HEK293T (cell line): ENCODE measurements at regions not wholly inside any gene's neighbourhood (a gene's known extent, or its start where the extent isn't known, plus 50 kb on each side); places are given as distances from the start of the nearest gene placed in this dataset.

Source experiments
- CTCF ChIA-PET: fragments of 350-600 bp; formaldehyde crosslinking; extraction: SDS; loops from one replicate; lab custom pipeline; 2021; ENCODE audit warnings: antibody characterized with exemption, inconsistent platforms; lab: Yijun Ruan, JAX
- POLR2A ChIA-PET: fragments of 350-600 bp; formaldehyde crosslinking; extraction: SDS; loops from one replicate; lab custom pipeline; 2020; ENCODE audit warnings: antibody characterized with exemption, inconsistent platforms; lab: Yijun Ruan, JAX
- DNase-seq: peaks from one replicate; pipeline ENCODE4 v3.0.0; 2012; ENCODE audit warnings: mixed read lengths; ENCODE audit errors: extremely low spot score
- ARNT ChIP-seq: fragments of 450-650 bp; IDR thresholded peaks from 2 replicates; pipeline ENCODE4 v1.6.1; 2017; ENCODE audit warnings: mild to moderate bottlenecking
- BHLHE40 ChIP-seq: fragments of 450-650 bp; IDR thresholded peaks from 2 replicates; pipeline ENCODE4 v1.6.1; 2016; ENCODE audit warnings: mild to moderate bottlenecking, moderate library complexity, borderline replicate concordance
- CTBP1 ChIP-seq: fragments of 450-650 bp; IDR thresholded peaks from 2 replicates; pipeline ENCODE4 v1.6.1; 2016; ENCODE audit warnings: borderline replicate concordance
- ELF4 ChIP-seq: fragments of 450-650 bp; IDR thresholded peaks from 2 replicates; pipeline ENCODE4 v1.6.1; 2017; ENCODE audit warnings: antibody characterized with exemption
- FOXA1 ChIP-seq: fragments of 450-650 bp; IDR thresholded peaks from 2 replicates; pipeline ENCODE4 v1.6.1; 2016; ENCODE audit warnings: mild to moderate bottlenecking
- FOXK2 ChIP-seq: fragments of 450-650 bp; IDR thresholded peaks from 2 replicates; pipeline ENCODE4 v1.6.1; 2016; ENCODE audit warnings: mild to moderate bottlenecking
- FOXM1 ChIP-seq: fragments of 450-650 bp; IDR thresholded peaks from 2 replicates; pipeline ENCODE4 v1.6.1; 2017; ENCODE audit warnings: mild to moderate bottlenecking, borderline replicate concordance
- HDGF ChIP-seq: fragments of 450-650 bp; IDR thresholded peaks from 2 replicates; pipeline ENCODE4 v1.6.1; 2017; ENCODE audit warnings: antibody characterized with exemption, borderline replicate concordance
- L3MBTL2 ChIP-seq: fragments of 450-650 bp; conservative IDR thresholded peaks from 2 replicates; pipeline ENCODE4 v1.6.1; 2016; ENCODE audit warnings: mild to moderate bottlenecking
- LEF1 ChIP-seq: fragments of 450-650 bp; IDR thresholded peaks from 2 replicates; pipeline ENCODE4 v1.6.1; 2017; ENCODE audit warnings: mild to moderate bottlenecking, borderline replicate concordance
- NFRKB ChIP-seq: fragments of 450-650 bp; IDR thresholded peaks from 2 replicates; pipeline ENCODE4 v1.6.1; 2016; ENCODE audit warnings: mild to moderate bottlenecking, moderate library complexity
- PKNOX1 ChIP-seq: fragments of 450-650 bp; IDR thresholded peaks from 2 replicates; pipeline ENCODE4 v1.6.1; 2016
- SP1 ChIP-seq: fragments of 450-650 bp; IDR thresholded peaks from 2 replicates; pipeline ENCODE4 v1.6.1; 2017
- SUZ12 ChIP-seq: fragments of 450-650 bp; IDR thresholded peaks from 2 replicates; pipeline ENCODE4 v1.6.1; 2016; ENCODE audit warnings: mild to moderate bottlenecking
- TARDBP ChIP-seq: fragments of 450-650 bp; IDR thresholded peaks from 2 replicates; pipeline ENCODE4 v1.6.1; 2016
- ZNF384 ChIP-seq: fragments of 450-650 bp; IDR thresholded peaks from 2 replicates; pipeline ENCODE4 v1.6.1; 2016

- CTCF ChIA-PET: no interaction called here
- DNase-seq: no peak
- POLR2A ChIA-PET: no interaction called here
- TF ChIP-seq NFRKB: no peak
- TF ChIP-seq ZNF384: no peak
- no peak for TF ChIP-seq FOXM1
- no peak for TF ChIP-seq ELF4
- TF ChIP-seq PKNOX1: no peak
- no peak for TF ChIP-seq SUZ12
- TF ChIP-seq TARDBP: no peak
- no peak for TF ChIP-seq SP1
- TF ChIP-seq L3MBTL2: no peak
- no peak for TF ChIP-seq HDGF
- TF ChIP-seq FOXK2: no peak
- no peak for TF ChIP-seq ARNT
- TF ChIP-seq CTBP1: no peak
- no peak for TF ChIP-seq FOXA1
- no peak for TF ChIP-seq BHLHE40
Observed at GRCh38 chr5:119811458-119811857, 182.1 kb downstream of the FAM170A start.

- ChIA-PET CTCF (no interaction called here), POLR2A (no interaction called here)
- no peak for DNase-seq
- TF ChIP-seq TARDBP (no peak), L3MBTL2 (no peak), BHLHE40 (no peak), FOXK2 (no peak), ZNF384 (no peak), PKNOX1 (no peak), FOXM1 (no peak), ELF4 (no peak)
Observed at GRCh38 chr5:119814655-119815054, 185.3 kb downstream of the FAM170A start.

- ChIA-PET POLR2A (no interaction called here), CTCF (no interaction called here)
- no peak for DNase-seq
- TF ChIP-seq SUZ12 (no peak), ARNT (no peak), CTBP1 (no peak), ZNF384 (no peak), BHLHE40 (no peak), FOXM1 (no peak), TARDBP (no peak), LEF1 (no peak), FOXA1 (no peak), FOXK2 (no peak), NFRKB (no peak)
Observed at GRCh38 chr5:119816055-119816454, 186.7 kb downstream of the FAM170A start.

GRCh38 chr5:119820016-119820415, 190.7 kb downstream of the FAM170A start:
- no peak for DNase-seq
- POLR2A ChIA-PET: no interaction called here
- CTCF ChIA-PET: no interaction called here
- no peak for TF ChIP-seq CTBP1
- TF ChIP-seq LEF1: no peak
- TF ChIP-seq HDGF: no peak

GRCh38 chr5:119820608-119821007, 191.2 kb downstream of the FAM170A start:
- DNase-seq: no peak
- ChIA-PET CTCF (interaction anchor here (0.6 kb wide), 1 partner anchor 55 kb away, joined by 3 read pairs; no protein-coding TSS in a partner anchor), POLR2A (no interaction called here)
- TF ChIP-seq NFRKB (no peak), ELF4 (no peak), CTBP1 (no peak), FOXK2 (no peak), LEF1 (no peak)

GRCh38 chr5:119828541-119828940, 199.2 kb downstream of the FAM170A start:
- POLR2A ChIA-PET: no interaction called here
- CTCF ChIA-PET: no interaction called here
- TF ChIP-seq FOXA1: no peak
- TF ChIP-seq NFRKB: no peak
- no peak for TF ChIP-seq HDGF
- no peak for TF ChIP-seq TARDBP
- TF ChIP-seq ELF4: no peak
- TF ChIP-seq CTBP1: no peak
- TF ChIP-seq BHLHE40: no peak
- TF ChIP-seq L3MBTL2: no peak
- no peak for TF ChIP-seq SUZ12
- no peak for TF ChIP-seq PKNOX1
- no peak for DNase-seq

GRCh38 chr5:119829341-119829740, 200.0 kb downstream of the FAM170A start:
- TF ChIP-seq BHLHE40 (no peak), ELF4 (no peak), SUZ12 (no peak), SP1 (no peak), PKNOX1 (no peak), FOXA1 (no peak)
- ChIA-PET CTCF (no interaction called here), POLR2A (no interaction called here)
- DNase-seq: no peak
